IMR-90 (cell line): ENCODE measurements at regions not wholly inside any gene's neighbourhood (a gene's known extent, or its start where the extent isn't known, plus 50 kb on each side); places are given as distances from the start of the nearest gene placed in this dataset.

ENCODE experiments used
- ATAC-seq: fragments of 200-7000 bp; cut with Tn5 transposase; 2 replicates; pipeline ENCODE4 v1.9.1; 2020; ENCODE audit warnings: low read depth, mild to moderate bottlenecking, moderate library complexity
- BruUV-seq: library from RNA; stranded (reverse); fragments of 400-500 nt; replicated peaks from 2 replicates; lab custom pipeline; 2021; lab: Mats Ljungman, UMichigan
- CTCF ChIA-PET: fragments of 300-600 bp; formaldehyde crosslinking; extraction: SDS; loops from one replicate; lab custom pipeline; 2021; ENCODE audit warnings: antibody characterized with exemption; lab: Yijun Ruan, JAX
- POLR2A ChIA-PET: fragments of 300-600 bp; sonication (Branson Sonifier 250); formaldehyde crosslinking; loops from one replicate; lab custom pipeline; 2022; ENCODE audit warnings: antibody characterized with exemption; ENCODE audit not compliant: unreplicated experiment; lab: Charles Lee
- DNase-seq: peaks from one replicate; pipeline ENCODE4 v3.0.0; 2013
- H2AFZ ChIP-seq: replicated peaks from 2 replicates; pipeline ENCODE3; 2013; ENCODE audit warnings: low read length, mild to moderate bottlenecking; ENCODE audit not compliant: poor library complexity
- H2AK5ac ChIP-seq: 2 replicates; pipeline ENCODE4 v1.6.1; 2013; ENCODE audit warnings: low read depth, low read length, inconsistent platforms
- H2AK9ac ChIP-seq: replicated peaks from 2 replicates; pipeline ENCODE3; 2013; ENCODE audit warnings: mild to moderate bottlenecking, low read depth, low read length, moderate library complexity; ENCODE audit not compliant: poor library complexity
- H2BK120ac ChIP-seq: 2 replicates; pipeline ENCODE4 v1.6.1; 2013; ENCODE audit warnings: low read depth, low read length, inconsistent platforms
- H2BK15ac ChIP-seq: 3 replicates; pipeline ENCODE4 v1.6.1; 2013; ENCODE audit warnings: low read depth, low read length, inconsistent platforms
- H2BK20ac ChIP-seq: 2 replicates; pipeline ENCODE4 v1.6.1; 2013; ENCODE audit warnings: low read depth, mild to moderate bottlenecking, inconsistent platforms, low read length, moderate library complexity
- H2BK5ac ChIP-seq: 2 replicates; pipeline ENCODE4 v1.6.1; 2013; ENCODE audit warnings: mild to moderate bottlenecking, low read depth, low read length, inconsistent platforms; ENCODE audit not compliant: poor library complexity, severe bottlenecking
- H3K14ac ChIP-seq: replicated peaks from 2 replicates; pipeline ENCODE4 v1.6.1; 2013; ENCODE audit warnings: low read depth, low read length, inconsistent platforms
- H3K18ac ChIP-seq: 2 replicates; pipeline ENCODE4 v1.6.1; 2013; ENCODE audit warnings: low read depth, low read length, control low read depth
- H3K23ac ChIP-seq: 2 replicates; pipeline ENCODE4 v1.6.1; 2013; ENCODE audit warnings: low read depth, low read length, inconsistent platforms
- H3K27ac ChIP-seq: 2 replicates; pipeline ENCODE4 v1.5.1; 2013; ENCODE audit warnings: mild to moderate bottlenecking, control low read depth, low read length; ENCODE audit not compliant: insufficient read depth
- H3K27me3 ChIP-seq: 2 replicates; pipeline ENCODE4 v1.6.1; 2013; ENCODE audit warnings: low read length; ENCODE audit not compliant: control insufficient read depth, insufficient read depth
- H3K36me3 ChIP-seq: 2 replicates; pipeline ENCODE4 v1.6.1; 2013; ENCODE audit warnings: low read length, mixed read lengths; ENCODE audit not compliant: control insufficient read depth, insufficient read depth
- H3K4ac ChIP-seq: 2 replicates; pipeline ENCODE4 v1.6.1; 2013; ENCODE audit warnings: low read depth, low read length, inconsistent platforms
- H3K4me1 ChIP-seq: 2 replicates; pipeline ENCODE4 v1.6.1; 2013; ENCODE audit warnings: low read length, mixed read lengths; ENCODE audit not compliant: control insufficient read depth, insufficient read depth
- H3K4me2 ChIP-seq: 2 replicates; pipeline ENCODE4 v1.6.1; 2013; ENCODE audit warnings: low read depth, mild to moderate bottlenecking, control low read depth, low read length, moderate library complexity
- H3K4me3 ChIP-seq: 2 replicates; pipeline ENCODE4 v1.5.1; 2013; ENCODE audit warnings: low read depth, mild to moderate bottlenecking, control low read depth, low read length, moderate library complexity; ENCODE audit not compliant: insufficient read depth
- H3K56ac ChIP-seq: 2 replicates; pipeline ENCODE4 v1.6.1; 2013; ENCODE audit warnings: low read length, inconsistent platforms; ENCODE audit not compliant: insufficient read depth; ENCODE audit errors: extremely low read depth
- H3K79me1 ChIP-seq, 2 experiments: 2 replicates each; pipeline ENCODE4 v1.6.1; 2013; ENCODE audit warnings: low read length in 2 of 2, inconsistent platforms in 1 of 2, low read depth in 1 of 2
- H3K9ac ChIP-seq: 2 replicates; pipeline ENCODE4 v1.6.1; 2013; ENCODE audit warnings: low read depth, low read length, control low read depth
- H3K9me1 ChIP-seq: 2 replicates; pipeline ENCODE4 v1.6.1; 2013; ENCODE audit warnings: low read length, inconsistent platforms; ENCODE audit not compliant: insufficient read depth
- H3K9me3 ChIP-seq: 2 replicates; pipeline ENCODE4 v1.6.1; 2013; ENCODE audit warnings: low read length; ENCODE audit not compliant: control insufficient read depth, insufficient read depth
- H4K20me1 ChIP-seq: 2 replicates; pipeline ENCODE4 v1.6.1; 2013; ENCODE audit warnings: low read length, inconsistent platforms; ENCODE audit not compliant: insufficient read depth
- H4K5ac ChIP-seq: 2 replicates; pipeline ENCODE4 v1.6.1; 2013; ENCODE audit warnings: mild to moderate bottlenecking, low read depth, low read length, control low read depth
- H4K8ac ChIP-seq, 2 experiments: 2 replicates each; pipeline ENCODE4 v1.6.1; 2013; ENCODE audit warnings: low read depth in 2 of 2, low read length in 2 of 2, control low read depth in 1 of 2, inconsistent platforms in 1 of 2
- H4K91ac ChIP-seq: 2 replicates; pipeline ENCODE4 v1.6.1; 2013; ENCODE audit warnings: low read depth, low read length, inconsistent platforms; ENCODE audit not compliant: insufficient read depth
- CEBPB ChIP-seq: IDR thresholded peaks from 2 replicates; pipeline ENCODE4 v1.6.1; 2012; ENCODE audit warnings: low read depth, low read length, improper control_type of control experiment
- CHD1 ChIP-seq: IDR thresholded peaks from 2 replicates; pipeline ENCODE4 v1.6.1; 2012; ENCODE audit warnings: low read depth, low read length, improper control_type of control experiment
- FOS ChIP-seq: fragments of 150-350 bp; IDR thresholded peaks from 2 replicates; pipeline ENCODE4 v1.6.1; 2016; ENCODE audit warnings: low read depth, low read length
- MAFK ChIP-seq: IDR thresholded peaks from 2 replicates; pipeline ENCODE4 v1.6.1; 2012; ENCODE audit warnings: low read depth, low read length, improper control_type of control experiment
- MAZ ChIP-seq: IDR thresholded peaks from 2 replicates; pipeline ENCODE4 v1.6.1; 2012; ENCODE audit warnings: low read depth, mild to moderate bottlenecking, low read length, improper control_type of control experiment, moderate library complexity, borderline replicate concordance
- MXI1 ChIP-seq: IDR thresholded peaks from 2 replicates; pipeline ENCODE4 v1.6.1; 2012; ENCODE audit warnings: low read depth, mild to moderate bottlenecking, low read length, moderate library complexity, borderline replicate concordance
- NFE2L2 ChIP-seq: fragments of 150-350 bp; IDR thresholded peaks from 2 replicates; pipeline ENCODE4 v1.6.1; 2016; ENCODE audit warnings: low read depth, mild to moderate bottlenecking, low read length
- SMC3 ChIP-seq: fragments of 150-350 bp; IDR thresholded peaks from 2 replicates; pipeline ENCODE4 v1.6.1; 2016; ENCODE audit warnings: low read depth, mild to moderate bottlenecking, antibody characterized with exemption, low read length, moderate library complexity
- USF2 ChIP-seq: fragments of 150-350 bp; IDR thresholded peaks from 2 replicates; pipeline ENCODE4 v1.6.1; 2017; ENCODE audit warnings: mild to moderate bottlenecking, antibody characterized with exemption, low read length, low read depth
- WGBS, 2 experiments: methylation state at CpG; one replicate each; pipeline versions ENCODE4 v1.1.5 to v1.1.7; 2013; ENCODE audit warnings: missing lambda C conversion rate in 2 of 2; ENCODE audit not compliant: insufficient read length in 1 of 2; ENCODE audit errors: extremely low coverage in 2 of 2; 5-methylcytosine and 5-hydroxymethylcytosine counted together
- dilution Hi-C: fragments of 300-500 bp; cut with HindIII; formaldehyde crosslinking; loops from one replicate; pipeline ENCODE4 v1.14.3; 2018; ENCODE audit warnings: low sequenced_read_pairs; ENCODE audit not compliant: unreplicated experiment
- in situ Hi-C: fragments of 300-500 bp; cut with MboI; formaldehyde crosslinking; loops from 3 replicates; pipeline ENCODE4 v1.14.3; 2019; ENCODE audit warnings: low sequenced_read_pairs, inconsistent platforms, mixed read lengths
- intact Hi-C: fragments of 100-400 bp; cut with micrococcal nuclease; formaldehyde crosslinking; loops from 2 replicates; pipeline ENCODE4 v1.10.0; 2022
- TF ChIP-seq, protein P1 (sequence below): conservative IDR thresholded peaks from 2 replicates; pipeline ENCODE4 v1.5.1; 2012; ENCODE audit warnings: mild to moderate bottlenecking, low read depth, low read length, improper control_type of control experiment

DNA sequence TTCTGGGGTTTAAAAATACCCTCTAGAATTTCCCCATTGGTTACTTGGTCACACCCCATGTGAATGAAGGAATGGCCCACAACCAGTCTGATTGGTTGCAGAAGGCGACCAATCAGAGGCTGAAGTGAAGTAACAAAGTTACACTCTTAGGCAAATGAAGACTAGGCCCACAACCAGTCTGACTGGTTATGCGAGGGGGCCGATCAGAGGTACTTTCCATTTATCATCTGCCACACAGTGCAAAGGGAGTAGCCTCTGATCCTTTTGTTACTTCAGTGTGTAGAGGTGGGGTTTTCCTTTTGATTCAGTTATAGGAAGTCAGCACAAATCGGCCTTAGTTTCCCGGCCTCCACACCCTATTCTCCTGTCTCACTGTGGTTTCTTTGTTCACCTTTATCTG lies 61.2 kb upstream of the SGK1 start:
- 0 out of 2 replicates have a peak overlapping the region, but pooled peaks have one; percentile 17 for H2BK20ac ChIP-seq
- no peak overlapping the region for H3K18ac ChIP-seq
- H3K4me2 ChIP-seq = no peak overlapping the region
- no peak overlapping the region for H4K91ac ChIP-seq
- H3K79me1 ChIP-seq = no peaks in the 10 kb centered on the region
- no peak overlapping the region for H2AFZ ChIP-seq
- H3K27me3 ChIP-seq = no peaks in the 10 kb centered on the region
- H2AK5ac ChIP-seq = 0 out of 2 replicates have a peak overlapping the region, but pooled peaks have one; percentile 6
- no peak for TF ChIP-seq CHD1
- no peak for TF ChIP-seq MXI1
- TF ChIP-seq, protein P1, sequence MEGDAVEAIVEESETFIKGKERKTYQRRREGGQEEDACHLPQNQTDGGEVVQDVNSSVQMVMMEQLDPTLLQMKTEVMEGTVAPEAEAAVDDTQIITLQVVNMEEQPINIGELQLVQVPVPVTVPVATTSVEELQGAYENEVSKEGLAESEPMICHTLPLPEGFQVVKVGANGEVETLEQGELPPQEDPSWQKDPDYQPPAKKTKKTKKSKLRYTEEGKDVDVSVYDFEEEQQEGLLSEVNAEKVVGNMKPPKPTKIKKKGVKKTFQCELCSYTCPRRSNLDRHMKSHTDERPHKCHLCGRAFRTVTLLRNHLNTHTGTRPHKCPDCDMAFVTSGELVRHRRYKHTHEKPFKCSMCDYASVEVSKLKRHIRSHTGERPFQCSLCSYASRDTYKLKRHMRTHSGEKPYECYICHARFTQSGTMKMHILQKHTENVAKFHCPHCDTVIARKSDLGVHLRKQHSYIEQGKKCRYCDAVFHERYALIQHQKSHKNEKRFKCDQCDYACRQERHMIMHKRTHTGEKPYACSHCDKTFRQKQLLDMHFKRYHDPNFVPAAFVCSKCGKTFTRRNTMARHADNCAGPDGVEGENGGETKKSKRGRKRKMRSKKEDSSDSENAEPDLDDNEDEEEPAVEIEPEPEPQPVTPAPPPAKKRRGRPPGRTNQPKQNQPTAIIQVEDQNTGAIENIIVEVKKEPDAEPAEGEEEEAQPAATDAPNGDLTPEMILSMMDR = no peak
- no peak for TF ChIP-seq MAZ
- TF ChIP-seq CEBPB = no peak
- no peak for TF ChIP-seq NFE2L2
- no peak for TF ChIP-seq MAFK
- TF ChIP-seq SMC3 = no peak
- TF ChIP-seq FOS = no peak
- TF ChIP-seq USF2 = no peak
- no peak overlapping the region for H3K56ac ChIP-seq
- no peak overlapping the region; a peak in 1 of 4 replicates for H4K8ac ChIP-seq
- H2BK5ac ChIP-seq = no peak overlapping the region
- H3K36me3 ChIP-seq = no peaks in the 10 kb centered on the region
- H3K23ac ChIP-seq = no peak overlapping the region
- H2BK15ac ChIP-seq = no peak overlapping the region
- no peak overlapping the region; the same call in 1 of the 2 replicates for H2BK120ac ChIP-seq
- H2AK9ac ChIP-seq = no peak overlapping the region
- intact Hi-C loops = no loop called here
- H3K27ac ChIP-seq = no peak overlapping the region
- H3K4ac ChIP-seq = no peak overlapping the region
- ChIA-PET POLR2A (no interaction called here), CTCF (no interaction called here)
- H3K9me1 ChIP-seq = no peaks in the 10 kb centered on the region; the same call in 1 of the 2 replicates
- no peak overlapping the region for H3K9ac ChIP-seq
- BruUV-seq = no TSS peak
- DNase-seq = no peak
- H3K14ac ChIP-seq = no peak overlapping the region
- H3K4me3 ChIP-seq = no peak overlapping the region
- WGBS, 2 experiments = 83% methylated on average over 1 of the region's 5 CpGs; no CpG with 5 or more reads in 1 of the 2 experiments
- H3K9me3 ChIP-seq = no peaks in the 10 kb centered on the region
- no peak overlapping the region; the same call in 1 of the 2 replicates for H4K5ac ChIP-seq
- dilution Hi-C loops = no loop called here
- in situ Hi-C loops = no loop called here
- ATAC-seq = no peak
- no peaks in the 10 kb centered on the region for H4K20me1 ChIP-seq
- no peaks in the 10 kb centered on the region; the same call in none of the 2 replicates for H3K4me1 ChIP-seq
